Fibroblast of lung (primary cell): ENCODE measurements at regions not wholly inside any gene's neighbourhood (a gene's known extent, or its start where the extent isn't known, plus 50 kb on each side); places are given as distances from the start of the nearest gene placed in this dataset.

Source experiments
- DNase-seq, 2 donors: peaks; one replicate each; pipeline versions ENCODE4 v3.0.0 to v3.0.0-alpha.2; 2010; ENCODE audit warnings: low read depth in 2 of 2
- H2AFZ ChIP-seq: 2 replicates; pipeline ENCODE4 v1.5.1; 2012; ENCODE audit warnings: low read length, control low read depth, inconsistent platforms
- H3K27ac ChIP-seq: 2 replicates; pipeline ENCODE4 v1.5.1; 2011; ENCODE audit warnings: low read length, control low read depth; ENCODE audit not compliant: insufficient read depth
- H3K27me3 ChIP-seq: 2 replicates; pipeline ENCODE4 v1.5.1; 2011; ENCODE audit warnings: mild to moderate bottlenecking, low read length; ENCODE audit not compliant: control insufficient read depth, insufficient read depth
- H3K36me3 ChIP-seq: 2 replicates; pipeline ENCODE4 v1.5.1; 2011; ENCODE audit warnings: low read length; ENCODE audit not compliant: control insufficient read depth, insufficient read depth
- H3K4me1 ChIP-seq: 2 replicates; pipeline ENCODE4 v1.5.1; 2011; ENCODE audit warnings: low read length; ENCODE audit not compliant: control insufficient read depth, insufficient read depth; ENCODE audit errors: extremely low read depth
- H3K4me2 ChIP-seq: 2 replicates; pipeline ENCODE4 v1.5.1; 2011; ENCODE audit warnings: low read length, control low read depth; ENCODE audit not compliant: insufficient read depth; ENCODE audit errors: extremely low read depth
- H3K4me3 ChIP-seq, 4 experiments: fragments of 200-600 bp in 1 of 4; sonication (generic) in 1 of 4; replicated peaks in 1 of 4; 2 replicates each; pipeline ENCODE4 v1.5.1; 2011 to 2016; ENCODE audit warnings: low read length in 4 of 4, low read depth in 3 of 4, mild to moderate bottlenecking in 3 of 4, control low read depth in 2 of 4, inconsistent platforms in 1 of 4, mixed read lengths in 1 of 4; ENCODE audit not compliant: insufficient read depth in 1 of 4; ENCODE audit errors: control extremely low read depth in 1 of 4
- H3K79me2 ChIP-seq: 2 replicates; pipeline ENCODE4 v1.5.1; 2012; ENCODE audit warnings: mild to moderate bottlenecking, low read length, inconsistent platforms; ENCODE audit not compliant: control insufficient read depth, insufficient read depth
- H3K9ac ChIP-seq: 2 replicates; pipeline ENCODE4 v1.5.1; 2011; ENCODE audit warnings: mild to moderate bottlenecking, low read length, control low read depth; ENCODE audit not compliant: insufficient read depth
- H3K9me3 ChIP-seq: 2 replicates; pipeline ENCODE4 v1.5.1; 2012; ENCODE audit warnings: low read depth, low read length; ENCODE audit not compliant: control insufficient read depth, insufficient read depth
- H4K20me1 ChIP-seq: 2 replicates; pipeline ENCODE4 v1.5.1; 2011; ENCODE audit warnings: low read length; ENCODE audit not compliant: control insufficient read depth, insufficient read depth; ENCODE audit errors: extremely low read depth
- EZH2 ChIP-seq: IDR thresholded peaks from 2 replicates; pipeline ENCODE4 v1.5.1; 2012; ENCODE audit warnings: low read length, control low read depth, mild to moderate bottlenecking; ENCODE audit errors: missing control alignments
- TF ChIP-seq, protein P1 (sequence below), 2 donors: IDR thresholded peaks in 1 of 2; conservative IDR thresholded peaks in 1 of 2; 1 replicate in 1 of 2; 2 replicates in 1 of 2; pipeline ENCODE4 v1.5.1; 2011 to 2012; ENCODE audit warnings: low read length in 2 of 2, control low read depth in 1 of 2, inconsistent platforms in 1 of 2, low read depth in 1 of 2, mild to moderate bottlenecking in 1 of 2

GRCh38 chrX:39709364-39709763 is 388.4 kb downstream of the BCOR start:
- Histone ChIP-seq H3K9ac (no peak overlapping the region), H3K79me2 (no peaks in the 10 kb centered on the region), H3K27me3 (no peaks in the 10 kb centered on the region), H3K4me3 (no peak overlapping the region), H2AFZ (no peak overlapping the region), H3K36me3 (no peaks in the 10 kb centered on the region), H3K9me3 (no peaks in the 10 kb centered on the region), H4K20me1 (no peaks in the 10 kb centered on the region), H3K4me2 (no peak overlapping the region), H3K4me1 (no peaks in the 10 kb centered on the region), H3K27ac (no peak overlapping the region)
- no peak for DNase-seq
- no peak for TF ChIP-seq EZH2
- TF ChIP-seq, protein P1, sequence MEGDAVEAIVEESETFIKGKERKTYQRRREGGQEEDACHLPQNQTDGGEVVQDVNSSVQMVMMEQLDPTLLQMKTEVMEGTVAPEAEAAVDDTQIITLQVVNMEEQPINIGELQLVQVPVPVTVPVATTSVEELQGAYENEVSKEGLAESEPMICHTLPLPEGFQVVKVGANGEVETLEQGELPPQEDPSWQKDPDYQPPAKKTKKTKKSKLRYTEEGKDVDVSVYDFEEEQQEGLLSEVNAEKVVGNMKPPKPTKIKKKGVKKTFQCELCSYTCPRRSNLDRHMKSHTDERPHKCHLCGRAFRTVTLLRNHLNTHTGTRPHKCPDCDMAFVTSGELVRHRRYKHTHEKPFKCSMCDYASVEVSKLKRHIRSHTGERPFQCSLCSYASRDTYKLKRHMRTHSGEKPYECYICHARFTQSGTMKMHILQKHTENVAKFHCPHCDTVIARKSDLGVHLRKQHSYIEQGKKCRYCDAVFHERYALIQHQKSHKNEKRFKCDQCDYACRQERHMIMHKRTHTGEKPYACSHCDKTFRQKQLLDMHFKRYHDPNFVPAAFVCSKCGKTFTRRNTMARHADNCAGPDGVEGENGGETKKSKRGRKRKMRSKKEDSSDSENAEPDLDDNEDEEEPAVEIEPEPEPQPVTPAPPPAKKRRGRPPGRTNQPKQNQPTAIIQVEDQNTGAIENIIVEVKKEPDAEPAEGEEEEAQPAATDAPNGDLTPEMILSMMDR (conservative IDR thresholded peaks at IDR 0.05 in 1 of 2, IDR thresholded peaks at IDR 0.05 in 1 of 2; ENCODE audit: low read depth in 1 of 2, low read length in 2 of 2), result no peak

GRCh38 chrX:39709812-39710211 is 387.9 kb downstream of the BCOR start:
- H3K36me3 ChIP-seq, result no peaks in the 10 kb centered on the region
- H3K4me1 ChIP-seq, result no peaks in the 10 kb centered on the region
- no peak overlapping the region for H3K9ac ChIP-seq
- no peak for DNase-seq
- no peaks in the 10 kb centered on the region for H4K20me1 ChIP-seq
- no peak overlapping the region for H3K27ac ChIP-seq
- no peaks in the 10 kb centered on the region for H3K27me3 ChIP-seq
- no peaks in the 10 kb centered on the region for H3K9me3 ChIP-seq
- H3K4me3 ChIP-seq, result no peak overlapping the region
- no peak overlapping the region for H3K4me2 ChIP-seq
- no peaks in the 10 kb centered on the region for H3K79me2 ChIP-seq
- H2AFZ ChIP-seq, result no peak overlapping the region
- TF ChIP-seq EZH2, result no peak
- TF ChIP-seq, protein P1 (conservative IDR thresholded peaks at IDR 0.05 in 1 of 2, IDR thresholded peaks at IDR 0.05 in 1 of 2; ENCODE audit: low read depth in 1 of 2, low read length in 2 of 2), result no peak

DNA sequence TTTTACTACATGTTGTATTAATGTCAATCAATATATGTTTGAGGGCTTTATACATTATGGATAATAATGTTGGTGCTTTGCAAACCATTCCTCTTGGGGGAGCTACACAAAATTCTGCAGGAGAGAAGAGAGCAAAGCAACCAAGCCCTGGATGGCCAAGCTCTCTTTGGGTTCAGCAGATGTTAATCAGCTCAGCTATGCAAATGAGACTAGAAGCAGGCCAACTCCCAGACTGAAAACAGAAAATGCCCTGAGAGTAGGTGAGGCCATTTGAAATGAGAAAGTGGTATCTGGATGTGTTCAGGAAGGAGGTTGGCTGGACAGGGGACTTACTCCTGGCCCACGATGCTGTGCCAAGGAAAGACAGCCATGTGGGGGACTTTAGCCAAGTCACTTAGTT is 387.0 kb downstream of the BCOR start:
- Histone ChIP-seq H3K27ac (no peak overlapping the region), H2AFZ (no peak overlapping the region), H3K27me3 (no peaks in the 10 kb centered on the region), H3K36me3 (no peaks in the 10 kb centered on the region), H4K20me1 (no peaks in the 10 kb centered on the region), H3K4me2 (no peak overlapping the region), H3K9me3 (no peaks in the 10 kb centered on the region), H3K4me1 (no peaks in the 10 kb centered on the region), H3K4me3 (no peak overlapping the region), H3K79me2 (no peaks in the 10 kb centered on the region), H3K9ac (no peak overlapping the region)
- DNase-seq, result no peak
- no peak for TF ChIP-seq EZH2
- TF ChIP-seq, protein P1 (conservative IDR thresholded peaks at IDR 0.05 in 1 of 2, IDR thresholded peaks at IDR 0.05 in 1 of 2; ENCODE audit: low read depth in 1 of 2, low read length in 2 of 2), result no peak
